IPS DF 4.7 (cell line): ENCODE measurements at regions not wholly inside any gene's neighbourhood (a gene's known extent, or its start where the extent isn't known, plus 50 kb on each side); places are given as distances from the start of the nearest gene placed in this dataset.
"Not testable (repeated sequence)": the region's sequence is repeated elsewhere in the genome, so short reads cannot be mapped to it uniquely, and the experiment has no call there.

Experiments used
- DNase-seq: peaks from one replicate; pipeline ENCODE4 v3.0.0-alpha.2; 2013; ENCODE audit warnings: low spot score; ENCODE audit errors: extremely low read depth

DNA sequence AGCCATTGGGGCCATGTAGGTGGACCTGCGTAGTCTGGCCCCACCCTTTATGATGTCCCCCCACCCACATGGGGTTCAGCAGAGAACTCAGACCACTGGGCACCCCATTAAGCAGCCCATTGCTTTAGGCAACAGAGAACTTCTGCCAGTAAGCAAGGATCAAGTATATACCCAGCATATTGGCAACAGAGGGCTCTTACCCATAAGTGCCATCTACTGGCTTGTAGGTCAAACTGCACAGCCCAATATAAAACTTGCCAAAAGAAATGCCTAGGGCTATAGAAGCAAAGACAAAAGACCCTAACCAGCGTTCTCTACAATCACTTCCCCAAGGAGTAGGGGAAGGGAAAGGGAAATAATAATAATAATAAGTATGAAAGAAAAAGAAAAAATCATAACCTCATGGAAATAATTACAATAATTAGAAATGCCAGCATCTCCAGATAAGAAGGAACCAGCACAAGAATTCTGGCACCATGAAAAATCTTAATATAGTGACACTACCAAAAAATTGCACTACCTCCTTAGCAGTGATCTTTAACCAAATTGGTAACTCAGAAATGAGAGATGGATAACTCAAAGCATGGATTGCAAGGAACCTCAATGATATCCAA is 1090.7 kb downstream of the FAT4 start:
- DNase-seq: no peak

GRCh38 chr4:126409746-126410145 is 1095.0 kb downstream of the FAT4 start:
- DNase-seq: no peak

GRCh38 chr4:126411047-126411446 is 1096.3 kb downstream of the FAT4 start:
- DNase-seq: no peak

- not testable (repeated sequence) for DNase-seq
Observed at GRCh38 chr4:126412310-126412709, 1097.6 kb downstream of the FAT4 start.

DNA sequence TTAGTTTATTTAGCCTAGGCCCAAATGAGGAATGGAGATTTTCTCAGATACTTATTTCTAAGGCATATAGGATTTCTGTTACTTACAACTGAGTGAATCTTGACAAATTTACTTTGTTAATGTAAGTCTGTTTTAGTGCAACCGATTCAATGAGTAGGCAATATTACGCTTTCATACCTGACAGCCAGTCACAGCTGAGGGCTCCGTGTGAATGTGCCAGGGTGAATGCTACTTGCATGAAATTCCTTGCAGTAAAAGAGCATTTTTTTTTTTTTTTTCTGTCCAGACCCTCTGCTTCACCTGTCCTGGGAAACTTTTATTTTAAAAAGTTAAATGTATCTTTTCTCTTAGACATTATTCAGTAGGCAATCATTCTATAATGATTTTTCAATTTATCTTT is 1100.0 kb downstream of the FAT4 start:
- DNase-seq: no peak

- DNase-seq: no peak
Observed at GRCh38 chr4:126419266-126419665, 1104.5 kb downstream of the FAT4 start.

DNA sequence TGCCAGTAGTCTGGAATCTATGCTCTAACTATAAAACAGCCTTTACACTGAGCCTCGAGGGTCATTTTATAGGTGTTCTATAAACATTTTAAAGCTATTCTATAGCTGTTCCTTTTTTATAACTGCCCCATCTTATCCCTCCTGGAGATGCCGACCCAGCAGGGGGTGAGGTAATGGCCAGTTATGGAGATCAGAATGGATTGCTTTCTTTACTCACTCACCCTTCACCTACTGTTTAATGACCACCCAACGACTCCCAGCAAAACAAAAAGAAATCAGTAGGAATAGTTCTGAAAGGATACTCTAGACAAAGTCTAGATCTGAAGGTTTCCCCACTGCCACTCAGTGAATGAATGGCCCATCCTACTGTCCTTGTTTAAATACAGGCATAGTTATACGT is 1113.1 kb downstream of the FAT4 start:
- no peak for DNase-seq

DNA sequence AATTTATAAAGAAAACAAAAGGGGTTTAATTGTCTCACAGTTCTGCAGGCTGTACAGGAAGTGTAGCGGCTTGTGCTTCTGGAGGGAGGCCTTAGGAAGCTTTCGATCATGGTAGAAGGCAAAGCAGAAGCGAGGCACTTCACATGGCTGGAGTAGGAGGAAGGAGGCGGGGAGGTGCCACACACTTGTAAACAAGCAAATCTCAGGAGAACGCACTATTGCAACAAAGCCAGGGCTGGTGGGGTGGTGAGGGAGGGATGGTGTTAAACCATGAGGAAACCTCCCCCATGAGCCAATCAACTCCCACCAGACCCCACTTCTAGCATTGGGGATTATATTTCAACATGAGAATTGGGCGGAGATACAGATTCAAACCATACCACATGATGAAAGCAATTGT is 1116.3 kb downstream of the FAT4 start:
- DNase-seq: no peak

DNA sequence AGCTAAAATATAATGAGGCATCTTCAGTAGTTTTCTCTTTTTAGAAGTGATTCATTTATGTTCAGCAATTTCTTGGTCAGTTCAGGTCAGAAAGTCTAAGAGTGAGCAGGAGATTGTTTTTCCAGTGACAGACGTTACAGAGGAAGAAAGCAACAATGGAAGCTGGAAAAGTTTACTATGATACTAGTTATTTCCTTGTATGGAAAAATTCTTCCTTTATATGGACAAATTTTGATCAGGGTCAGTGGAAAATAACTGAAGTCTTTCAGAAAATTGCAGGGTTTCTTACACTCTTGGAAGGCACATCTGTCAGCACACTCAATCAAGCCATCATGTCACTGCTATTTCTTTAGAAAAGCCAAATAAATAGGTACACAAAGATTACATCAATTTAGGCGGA is 1120.7 kb downstream of the FAT4 start:
- DNase-seq: no peak

- DNase-seq: no peak
Observed at GRCh38 chr4:126440297-126440696, 1125.5 kb downstream of the FAT4 start.

GRCh38 chr4:126441173-126442035 is 1126.6 kb downstream of the FAT4 start:
- DNase-seq: no peak

DNA sequence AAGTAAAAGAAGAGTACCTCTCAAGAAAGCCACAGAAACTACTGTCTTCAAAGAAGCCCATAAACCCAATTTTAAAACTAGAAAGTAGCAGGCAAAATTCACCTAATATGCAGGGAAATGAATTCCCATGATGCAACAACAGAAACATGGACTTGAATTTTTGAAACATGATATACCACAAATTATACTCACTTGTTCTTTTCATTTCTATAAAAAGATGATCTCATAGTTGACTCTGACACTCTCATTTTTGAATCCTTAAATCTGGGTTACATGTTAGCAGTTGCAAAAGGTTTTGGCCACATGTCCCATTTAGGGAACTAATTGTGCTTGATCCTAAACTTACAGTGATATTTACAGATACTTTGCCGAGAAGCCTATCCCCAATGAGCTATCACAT is 1130.8 kb downstream of the FAT4 start:
- DNase-seq: no peak

DNA sequence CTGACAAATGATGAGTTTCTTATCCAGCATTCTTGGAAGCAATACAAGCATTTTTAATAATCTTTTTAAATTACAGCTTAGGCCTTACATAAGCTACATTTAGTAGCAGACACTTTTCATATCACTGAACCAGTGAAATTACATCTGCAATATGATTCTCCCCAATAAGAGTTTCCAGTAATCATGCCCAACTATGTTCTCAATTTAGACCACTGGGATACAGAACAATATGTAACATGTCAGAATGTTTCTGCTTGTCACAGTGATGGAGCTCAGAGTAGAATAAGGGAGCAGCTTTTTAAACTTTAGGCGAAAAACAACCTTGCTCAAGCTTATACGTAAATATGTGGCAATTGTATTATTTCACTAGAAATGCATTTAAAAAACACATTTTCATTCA is 1132.2 kb downstream of the FAT4 start:
- no peak for DNase-seq

DNA sequence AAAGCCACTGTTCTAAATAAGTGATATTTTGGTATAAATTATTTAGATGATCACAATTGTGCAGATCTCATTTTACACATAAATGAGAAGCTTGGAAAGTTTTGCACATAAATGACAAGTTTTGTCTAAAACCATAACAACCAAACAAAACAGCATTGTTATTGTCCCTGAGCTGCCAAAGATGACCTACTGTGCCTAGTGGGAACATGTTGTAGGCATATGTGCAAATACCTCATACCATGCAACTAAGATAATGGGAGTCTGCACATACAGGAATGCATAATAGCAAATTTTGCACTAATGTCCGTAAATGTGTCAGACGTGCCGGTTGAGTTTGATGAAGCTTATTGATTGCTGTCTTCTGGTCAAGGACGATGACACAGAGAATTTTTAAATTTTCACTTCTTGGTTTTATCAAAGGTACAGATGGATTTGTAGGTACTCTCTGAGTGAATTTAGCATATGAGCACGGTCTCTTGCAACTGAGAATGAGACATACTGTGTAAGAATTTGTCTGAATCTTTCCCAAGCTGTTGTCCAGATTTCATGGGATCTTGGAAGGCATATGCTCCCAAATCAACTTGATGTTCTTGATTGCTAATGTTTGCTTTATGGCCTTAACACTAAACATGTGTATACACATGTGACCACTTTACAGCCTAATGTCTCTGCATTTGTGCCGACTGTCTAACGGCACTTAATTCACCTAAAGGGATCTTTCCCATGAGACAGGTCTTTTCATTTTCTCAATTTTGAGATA is 1133.5 kb downstream of the FAT4 start:
- DNase-seq: no peak

DNA sequence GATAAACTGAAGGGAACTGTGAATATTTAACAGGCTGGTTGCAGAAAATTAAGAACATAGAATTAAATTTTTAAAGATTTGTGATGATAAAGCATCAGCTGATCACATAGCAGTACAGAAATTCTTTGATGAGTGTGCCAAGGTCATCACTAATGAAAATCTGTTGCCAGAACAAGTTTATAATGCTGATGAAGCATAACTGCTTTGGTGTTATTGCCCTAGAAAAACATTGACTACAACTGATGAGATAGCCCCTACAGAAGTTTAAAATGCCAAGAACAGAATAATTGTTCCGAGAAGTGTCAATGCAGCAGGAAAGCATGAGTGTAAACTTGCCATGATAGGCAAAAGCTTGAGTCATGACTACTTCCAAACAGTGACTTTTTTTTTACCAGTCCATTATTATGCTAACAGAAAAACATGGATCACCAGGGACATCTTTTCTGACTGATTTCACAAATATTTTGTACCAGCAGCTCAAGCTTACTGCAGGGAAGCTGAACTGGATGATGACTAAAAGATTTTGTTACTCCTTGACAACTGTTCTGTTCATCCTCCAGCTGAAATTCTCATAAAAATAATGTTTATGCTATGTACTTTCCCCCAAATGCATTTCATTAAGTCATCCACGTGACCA is 1136.6 kb downstream of the FAT4 start:
- DNase-seq: no peak

DNA sequence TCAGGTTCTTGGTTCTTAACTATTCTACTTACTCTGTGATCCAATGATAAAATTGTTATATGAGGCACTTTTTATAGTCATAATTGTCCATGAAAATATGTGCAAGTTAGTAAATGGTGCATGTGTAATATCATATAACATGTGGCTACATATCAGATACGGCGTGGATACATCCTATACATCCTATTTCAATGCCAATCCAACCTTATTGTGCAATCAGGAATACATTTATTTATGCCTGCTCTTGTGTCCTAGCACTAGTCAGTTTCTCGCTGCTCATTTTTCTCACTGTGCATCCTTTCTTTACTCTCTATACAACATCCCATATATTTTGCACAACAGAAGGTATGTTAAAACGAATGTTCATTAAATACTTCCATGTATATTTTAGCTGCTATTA is 1141.1 kb downstream of the FAT4 start:
- no peak for DNase-seq

GRCh38 chr4:126458993-126459392 is 1144.2 kb downstream of the FAT4 start:
- no peak for DNase-seq

DNA sequence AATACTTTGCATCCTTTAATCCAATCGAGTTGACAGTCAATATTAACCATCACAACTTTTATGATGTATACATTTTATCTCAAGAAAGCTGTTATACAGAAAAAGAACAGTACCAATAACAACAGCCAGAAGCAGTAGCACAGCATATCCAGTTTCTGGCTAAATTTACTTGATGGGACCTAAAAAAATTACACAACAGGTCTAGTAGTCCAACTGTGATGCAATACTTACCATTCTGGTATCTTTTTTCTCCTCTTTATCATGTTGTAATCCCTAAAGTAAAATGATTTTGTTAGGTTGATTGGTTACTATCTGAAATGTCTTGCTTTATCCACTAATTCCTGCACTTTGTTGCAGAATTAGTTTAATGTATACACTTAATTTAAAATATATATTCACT is 1150.6 kb downstream of the FAT4 start:
- no peak for DNase-seq

- no peak for DNase-seq
Observed at GRCh38 chr4:126466848-126467247, 1152.1 kb downstream of the FAT4 start.

DNA sequence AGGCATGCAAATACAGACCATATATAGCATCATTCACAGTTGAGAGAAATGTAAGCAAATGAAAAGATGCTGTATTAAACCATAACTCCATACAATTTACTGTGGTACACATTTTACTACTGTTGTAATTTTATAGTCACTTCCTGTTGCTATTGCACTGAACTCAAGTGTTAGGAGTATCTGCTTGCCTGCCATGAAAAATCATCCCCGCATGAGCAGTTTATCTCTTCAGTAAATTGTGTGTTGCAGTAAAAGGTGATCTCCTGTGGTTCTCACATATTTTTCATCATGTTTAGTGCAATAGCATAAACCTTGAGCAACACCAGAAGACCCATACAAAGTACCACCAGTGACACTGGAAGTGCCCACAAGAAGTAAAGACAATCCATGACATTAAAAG is 1153.4 kb downstream of the FAT4 start:
- no peak for DNase-seq

GRCh38 chr4:126470862-126471261 is 1156.1 kb downstream of the FAT4 start:
- no peak for DNase-seq

- no peak for DNase-seq
Observed at GRCh38 chr4:126475730-126476129, 1157.0 kb upstream of the INTU start.
